NCI-H2227 treated with DMSO at 0.1 percent for 48 hours (cell line): ENCODE measurements at regions not wholly inside any gene's neighbourhood (a gene's known extent, or its start where the extent isn't known, plus 50 kb on each side); places are given as distances from the start of the nearest gene placed in this dataset.
A peak's percentile ranks its signal among the peaks of the same experiment; 100 is the strongest.

Experiments
- DNase-seq: peaks from one replicate; lab custom pipeline; 2025; lab: John Stamatoyannopoulos, UW

DNA sequence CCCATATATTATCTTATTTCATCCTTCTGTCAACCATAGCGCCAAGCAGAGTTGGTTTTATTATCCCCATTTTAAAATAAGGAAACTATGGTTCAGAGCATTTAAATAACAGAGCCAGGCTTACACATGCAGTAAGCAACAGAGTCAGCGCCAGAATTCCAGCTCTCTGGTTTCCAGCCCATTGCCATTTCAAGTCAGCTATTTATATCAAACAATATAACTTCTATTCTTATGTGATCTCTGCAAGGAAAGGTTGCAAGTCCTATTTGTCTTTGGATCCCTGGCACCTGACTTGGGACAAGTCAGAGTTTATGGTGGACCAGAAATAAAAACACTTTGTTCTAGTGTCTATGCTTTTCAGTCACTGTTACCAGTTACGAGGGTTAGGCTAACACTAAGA is 174.1 kb upstream of the EEA1 start:
- DNase-seq, result no peak

GRCh38 chr12:93104535-93104934 is 175.4 kb upstream of the EEA1 start:
- no peak for DNase-seq

DNA sequence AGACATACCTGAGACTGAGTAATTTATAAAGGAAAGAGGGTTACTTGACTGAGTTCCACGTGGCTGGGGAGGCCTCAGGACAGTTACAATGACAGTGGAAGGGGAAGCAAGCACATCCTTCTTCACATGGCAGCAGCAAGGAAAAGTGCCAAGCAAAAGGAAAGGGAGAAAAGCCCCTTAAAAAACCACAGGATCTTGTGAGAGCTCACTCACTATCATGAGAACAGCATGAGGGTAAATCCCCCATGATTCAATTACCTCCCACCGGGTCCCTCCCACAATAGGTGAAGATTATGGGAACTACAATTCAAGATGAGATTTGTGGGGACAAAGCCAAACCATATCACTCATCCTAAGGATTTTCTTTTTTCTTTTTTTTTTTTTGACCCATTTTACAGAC is 177.8 kb upstream of the EEA1 start:
- DNase-seq, result no peak

GRCh38 chr12:93107514-93108312 is 178.6 kb upstream of the EEA1 start:
- DNase-seq, result peak; percentile 32

DNA sequence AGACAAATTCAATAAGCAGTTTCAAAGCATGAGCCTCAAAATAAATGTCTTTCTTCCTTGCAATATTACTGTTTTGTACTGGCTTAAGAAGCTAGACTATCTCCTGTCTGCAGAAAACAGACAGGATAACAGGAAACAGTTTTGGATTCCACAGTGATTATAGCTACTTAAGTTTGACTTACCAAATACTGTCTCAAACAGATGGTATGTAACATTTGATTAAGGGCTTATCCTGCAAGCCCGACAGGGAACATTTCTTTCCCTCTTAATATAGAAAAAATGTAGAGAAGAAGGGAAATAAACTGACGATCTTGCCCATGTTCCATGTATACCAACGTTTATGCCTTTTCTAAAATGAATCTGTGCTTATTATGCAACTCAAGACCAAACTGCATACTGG is 179.9 kb upstream of the EEA1 start:
- DNase-seq, result no peak

DNA sequence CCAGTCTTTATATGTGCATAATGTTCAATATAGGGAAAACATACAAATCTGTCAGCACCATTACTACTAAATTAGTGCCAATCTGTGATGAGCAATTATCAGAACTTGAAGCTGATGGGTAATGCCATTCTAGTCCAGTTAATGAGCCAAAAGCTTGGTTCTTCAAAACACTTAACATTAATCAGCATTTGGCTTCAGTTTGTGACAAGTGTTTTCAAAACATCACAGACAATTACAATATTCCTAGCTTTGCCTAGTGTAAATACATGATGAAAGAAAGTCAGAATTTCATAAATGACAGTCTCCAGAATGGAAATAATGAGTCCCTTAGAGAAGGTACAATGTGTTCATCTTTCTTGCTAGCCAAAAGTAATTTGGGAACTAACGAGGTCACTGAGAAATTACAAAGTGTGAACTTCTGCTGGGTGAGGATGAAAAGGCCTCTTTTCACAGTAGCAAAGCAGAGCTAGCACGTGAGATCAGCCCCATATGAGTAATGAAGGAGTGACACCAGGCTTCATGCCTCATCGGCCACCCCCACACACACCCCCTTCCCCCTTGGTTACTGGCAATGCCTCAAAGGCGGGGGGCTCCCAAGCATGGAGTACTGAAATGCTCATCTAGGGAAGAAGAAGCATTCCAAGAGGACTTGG is 180.6 kb upstream of the EEA1 start:
- DNase-seq, result no peak

GRCh38 chr12:93111773-93112172 is 182.7 kb upstream of the EEA1 start:
- no peak for DNase-seq

DNA sequence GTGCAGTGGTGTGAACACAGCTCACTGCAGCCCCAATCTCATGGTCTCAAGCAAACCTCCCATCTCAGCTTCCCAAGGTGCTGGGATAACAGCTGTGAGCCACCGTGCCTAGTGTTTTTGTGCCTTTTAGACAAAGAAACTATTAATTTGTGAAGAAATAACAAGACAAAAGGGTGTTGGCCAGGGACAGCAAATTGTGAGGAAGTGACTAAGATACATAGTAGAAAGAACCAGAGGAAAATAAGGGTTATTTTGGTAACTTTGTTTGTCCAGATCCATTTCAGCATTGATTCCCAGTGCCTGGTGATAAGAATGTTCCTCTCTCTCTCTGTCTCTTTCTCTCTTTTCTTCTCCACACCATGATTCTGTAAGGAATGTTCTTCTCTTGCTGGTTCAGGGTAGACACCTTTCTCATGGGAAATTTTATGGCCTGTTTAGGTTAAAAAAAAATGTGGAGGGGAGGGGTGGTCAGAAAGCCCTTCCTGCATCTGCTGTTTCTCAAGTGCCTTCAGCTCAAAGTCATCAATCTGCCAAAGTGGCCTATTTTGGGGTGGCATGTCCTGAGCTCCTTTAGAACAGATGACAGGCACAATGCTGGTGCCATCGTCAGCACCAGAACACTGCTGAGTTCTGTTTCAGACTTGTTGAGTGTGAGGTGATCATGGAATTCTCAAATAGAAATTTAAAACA is 184.4 kb upstream of the EEA1 start:
- DNase-seq, result no peak

GRCh38 chr12:93115198-93115601 is 186.1 kb upstream of the EEA1 start:
- no peak for DNase-seq

DNA sequence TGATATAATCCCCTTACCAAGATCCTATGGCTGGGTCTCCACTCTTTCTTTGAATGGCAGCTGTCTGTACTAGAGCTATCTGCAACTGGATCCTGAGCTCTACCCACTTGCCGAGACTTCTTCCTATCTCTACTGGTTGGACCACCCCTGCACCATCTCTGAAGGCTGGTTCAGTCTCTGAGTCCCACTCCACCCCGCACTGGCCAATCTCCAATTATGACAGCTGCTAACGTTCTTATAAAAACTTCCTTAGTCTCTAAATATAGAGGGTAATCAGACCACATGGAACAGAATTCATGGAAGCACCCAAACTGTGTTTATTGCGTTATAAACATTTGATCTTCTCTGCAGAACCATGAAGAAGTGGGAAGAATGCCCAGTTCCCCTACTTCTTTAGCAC is 186.6 kb upstream of the EEA1 start:
- DNase-seq, result no peak

DNA sequence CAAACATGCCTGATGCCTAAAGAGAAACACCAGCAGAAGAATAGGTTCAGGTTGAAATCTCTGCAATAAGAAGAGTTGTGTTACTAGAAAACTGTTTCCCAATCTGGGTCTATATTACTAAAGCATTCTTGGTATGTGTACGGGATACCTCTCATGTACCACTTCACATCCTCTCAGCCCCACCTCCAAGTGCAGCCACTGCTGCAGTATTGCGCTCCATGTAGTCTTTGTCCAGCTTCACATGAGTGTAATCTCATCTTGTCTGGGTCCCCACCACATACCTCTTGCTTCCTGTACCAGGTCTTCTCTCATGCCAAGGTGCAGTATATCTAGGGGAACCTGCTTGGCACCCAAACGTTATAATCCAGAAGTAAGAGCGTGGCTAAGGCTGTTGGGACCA is 187.5 kb upstream of the EEA1 start:
- no peak for DNase-seq

- DNase-seq, result no peak
These were observed 192.8 kb upstream of the EEA1 start for GRCh38 chr12:93121729-93122488.

DNA sequence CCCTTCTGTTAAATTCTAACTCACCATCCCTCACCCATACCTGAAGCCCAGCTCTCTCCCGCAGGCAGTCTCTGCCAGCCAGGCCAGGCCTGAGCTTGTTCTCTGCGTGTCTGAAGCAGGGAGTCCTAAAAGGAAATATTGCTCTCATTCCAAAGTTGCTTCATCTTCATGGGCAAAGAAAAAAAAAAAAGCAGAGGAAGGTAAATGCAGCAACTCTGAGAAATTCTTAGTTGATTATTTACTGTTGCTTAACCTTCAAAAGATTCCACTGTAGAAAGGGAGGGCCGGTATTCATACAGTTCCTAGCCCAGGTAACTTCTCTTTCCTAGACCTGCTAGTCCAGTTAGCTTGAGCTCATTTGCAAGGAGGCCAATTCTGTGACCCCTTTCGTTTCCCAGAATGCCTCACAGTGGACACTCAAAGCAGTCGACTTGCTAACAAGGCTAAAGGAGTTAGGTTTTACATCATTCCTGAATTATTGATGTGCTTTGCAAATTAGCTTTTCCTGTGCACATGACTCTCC is 193.5 kb upstream of the EEA1 start:
- DNase-seq, result no peak

DNA sequence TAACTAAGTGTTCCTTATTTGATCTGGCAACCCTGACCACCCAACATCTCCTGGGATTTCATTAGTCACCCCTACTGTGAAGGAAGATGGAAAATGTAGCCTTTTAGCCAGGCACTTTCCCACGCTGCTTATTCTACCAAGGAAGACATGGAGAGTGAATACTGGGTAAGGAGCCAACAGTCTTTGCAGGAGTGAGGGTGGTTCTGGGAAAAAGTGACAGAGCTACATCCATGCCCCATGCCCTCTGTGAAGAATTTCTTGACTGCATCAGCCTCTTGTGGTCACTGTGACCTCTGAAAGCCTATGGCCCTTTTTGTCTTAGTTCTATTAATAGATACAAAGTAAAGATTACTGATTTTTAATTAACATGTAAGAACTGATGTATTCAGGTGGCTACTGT is 196.0 kb upstream of the EEA1 start:
- DNase-seq, result no peak

GRCh38 chr12:93126069-93126474 is 197.0 kb upstream of the EEA1 start:
- no peak for DNase-seq

- no peak for DNase-seq
These were observed 198.0 kb upstream of the EEA1 start for GRCh38 chr12:93127107-93127560.

- no peak for DNase-seq
These were observed 198.7 kb upstream of the EEA1 start for GRCh38 chr12:93127582-93128331.

DNA sequence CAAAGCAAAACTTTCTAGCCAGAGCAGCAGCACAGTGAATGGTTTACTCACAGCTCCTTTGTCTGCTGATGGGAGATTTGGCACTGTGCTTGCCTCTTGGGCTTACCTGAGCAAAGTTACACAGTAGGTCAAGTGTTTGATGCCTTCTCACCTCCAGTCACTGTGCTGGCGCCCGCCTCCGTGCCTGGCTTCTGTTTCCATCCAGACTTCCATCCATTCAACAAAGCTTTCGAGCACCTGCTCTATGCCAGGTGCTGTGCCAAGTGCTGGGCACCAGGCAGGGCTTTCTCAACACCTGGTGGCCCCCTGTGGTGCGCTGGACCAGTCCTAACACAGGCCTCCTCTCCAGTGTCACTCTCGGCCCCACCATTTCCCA is 199.2 kb upstream of the EEA1 start:
- no peak for DNase-seq

DNA sequence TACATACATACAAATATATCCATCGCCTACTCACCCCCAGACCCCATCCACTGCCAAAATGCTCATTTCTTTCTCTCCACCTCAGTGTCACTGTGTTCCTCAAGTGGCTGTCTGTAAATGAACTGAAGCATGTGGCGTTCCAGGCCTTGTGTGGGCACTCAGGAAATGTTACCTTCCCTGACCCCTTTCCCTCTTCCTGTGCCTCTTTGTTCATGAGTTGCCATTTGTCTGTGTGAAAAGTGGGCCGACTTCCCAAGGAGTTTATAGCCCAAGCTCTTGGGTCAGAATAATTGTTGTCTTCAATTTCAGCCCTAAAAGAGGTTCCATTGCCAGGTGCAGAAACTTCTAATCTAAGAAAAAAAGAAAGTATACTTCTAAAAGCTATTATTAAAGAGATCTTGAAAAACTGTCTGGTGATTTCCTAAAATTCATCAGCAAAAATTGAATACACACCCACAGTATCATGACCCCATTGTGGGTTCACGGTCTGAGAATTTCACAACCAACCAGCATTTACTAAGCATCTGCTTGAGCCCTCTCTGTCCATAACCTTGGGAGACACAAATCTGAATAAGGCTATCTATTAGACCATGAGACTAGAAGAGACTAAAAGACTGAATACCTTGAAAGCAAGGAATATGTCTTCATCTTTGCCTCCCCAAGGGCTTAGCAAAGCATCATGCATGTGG is 201.4 kb upstream of the EEA1 start:
- DNase-seq, result no peak

DNA sequence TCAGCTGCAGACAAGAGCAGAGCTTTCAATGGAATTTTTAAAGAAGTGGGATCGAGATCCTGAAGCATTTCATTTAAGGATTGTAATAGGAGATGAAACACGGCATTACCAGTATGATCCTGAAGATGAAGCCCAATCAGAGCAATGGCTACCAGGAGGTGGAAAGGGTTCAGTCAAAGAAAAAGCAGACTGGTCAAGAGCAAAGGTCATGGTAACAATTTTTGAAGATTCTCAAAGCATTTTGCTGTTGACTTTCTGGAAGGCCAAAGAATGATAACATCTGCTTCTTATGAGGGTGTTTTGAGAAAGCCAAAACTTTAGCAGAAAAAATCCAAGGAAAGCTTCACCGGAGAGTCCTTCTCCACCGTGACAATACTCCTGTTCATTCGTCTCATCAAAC is 204.3 kb upstream of the EEA1 start:
- no peak for DNase-seq
